KMS-11 (cell line): ENCODE measurements at regions not wholly inside any gene's neighbourhood (a gene's known extent, or its start where the extent isn't known, plus 50 kb on each side); places are given as distances from the start of the nearest gene placed in this dataset.

Source experiments
- H2AFZ ChIP-seq: fragments of 200-600 bp; sonication (generic); 2 replicates; pipeline ENCODE4 v1.6.1; 2016; ENCODE audit warnings: antibody characterized with exemption, mixed run types, low read depth
- H3K27ac ChIP-seq: fragments of 200-600 bp; sonication (generic); 2 replicates; pipeline ENCODE4 v1.6.1; 2016; ENCODE audit warnings: mild to moderate bottlenecking, mixed run types
- H3K27me3 ChIP-seq: fragments of 200-600 bp; sonication (generic); 2 replicates; pipeline ENCODE4 v1.6.1; 2017; ENCODE audit warnings: mild to moderate bottlenecking, low read depth, mixed run types, moderate library complexity; ENCODE audit not compliant: insufficient read depth
- H3K36me3 ChIP-seq: fragments of 200-600 bp; sonication (generic); 2 replicates; pipeline ENCODE4 v1.6.1; 2017; ENCODE audit warnings: mild to moderate bottlenecking, mixed run types; ENCODE audit not compliant: insufficient read depth
- H3K4me1 ChIP-seq: fragments of 200-600 bp; sonication (generic); 2 replicates; pipeline ENCODE4 v1.6.1; 2016; ENCODE audit warnings: mild to moderate bottlenecking, low read depth, mixed run types; ENCODE audit not compliant: poor library complexity, severe bottlenecking
- H3K4me2 ChIP-seq: fragments of 200-600 bp; sonication (generic); 2 replicates; pipeline ENCODE4 v1.7.0; 2016; ENCODE audit warnings: mild to moderate bottlenecking, mixed run types
- H3K4me3 ChIP-seq: fragments of 200-600 bp; sonication (generic); IDR thresholded peaks from 2 replicates; pipeline ENCODE4 v1.6.1; 2017; ENCODE audit warnings: low read depth, low read length, mixed read lengths; ENCODE audit not compliant: insufficient read depth
- H3K79me2 ChIP-seq: fragments of 200-600 bp; sonication (generic); 2 replicates; pipeline ENCODE4 v1.6.1; 2016; ENCODE audit warnings: low read depth, mixed run types; ENCODE audit not compliant: insufficient read depth
- H3K9ac ChIP-seq: fragments of 200-600 bp; sonication (generic); 2 replicates; pipeline ENCODE4 v1.6.1; 2016; ENCODE audit warnings: mild to moderate bottlenecking, mixed run types
- H4K20me1 ChIP-seq: fragments of 200-600 bp; sonication (generic); 2 replicates; pipeline ENCODE4 v1.6.1; 2016; ENCODE audit warnings: mild to moderate bottlenecking, mixed run types; ENCODE audit not compliant: insufficient read depth
- CTCF ChIP-seq: fragments of 200-600 bp; sonication (generic); conservative IDR thresholded peaks from 2 replicates; pipeline ENCODE4 v1.6.1; 2017; ENCODE audit warnings: low read depth, mild to moderate bottlenecking, antibody characterized with exemption, low read length, moderate library complexity, mixed read lengths

DNA sequence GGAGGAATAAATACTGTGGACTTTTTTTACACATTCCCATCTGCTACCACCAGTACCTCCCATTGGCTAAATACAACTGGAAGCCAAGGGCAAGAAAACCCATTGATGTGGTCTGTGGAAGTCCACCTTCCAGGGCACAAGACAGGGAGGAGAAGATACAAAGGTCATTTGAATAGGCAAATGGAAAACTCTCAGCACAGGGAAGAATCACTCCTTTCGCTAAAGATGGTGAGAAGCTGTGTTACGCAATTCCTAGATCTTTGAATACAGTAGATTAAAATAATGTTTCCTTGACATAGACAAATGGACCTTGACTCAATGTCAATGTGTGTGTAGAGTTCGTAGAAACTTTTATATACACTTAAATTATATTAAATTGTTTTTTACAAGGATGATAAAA is 70.9 kb upstream of the ERBB4 start:
- TF ChIP-seq CTCF: no peak
- Histone ChIP-seq H3K4me2 (no peak overlapping the region), H3K27me3 (no peaks in the 10 kb centered on the region), H4K20me1 (no peaks in the 10 kb centered on the region), H3K27ac (no peak overlapping the region), H3K9ac (no peak overlapping the region), H3K4me1 (no peaks in the 10 kb centered on the region), H3K79me2 (no peaks in the 10 kb centered on the region), H3K36me3 (no peaks in the 10 kb centered on the region), H3K4me3 (no peak overlapping the region), H2AFZ (no peak overlapping the region)

- Histone ChIP-seq H3K79me2 (no peaks in the 10 kb centered on the region), H2AFZ (no peak overlapping the region), H3K27ac (no peak overlapping the region), H4K20me1 (no peaks in the 10 kb centered on the region), H3K9ac (no peak overlapping the region), H3K4me3 (no peak overlapping the region), H3K27me3 (no peaks in the 10 kb centered on the region), H3K4me2 (no peak overlapping the region), H3K4me1 (peaks cover 8% of the 10 kb centered on the region), H3K36me3 (no peaks in the 10 kb centered on the region)
- no peak for TF ChIP-seq CTCF
Measured at GRCh38 chr2:212607080-212607479, 68.5 kb upstream of the ERBB4 start.

- H3K4me2 ChIP-seq: no peak overlapping the region
- H3K79me2 ChIP-seq: no peaks in the 10 kb centered on the region
- H2AFZ ChIP-seq: no peak overlapping the region
- H3K9ac ChIP-seq: no peak overlapping the region
- H4K20me1 ChIP-seq: no peaks in the 10 kb centered on the region
- H3K4me1 ChIP-seq: peaks cover 17% of the 10 kb centered on the region
- H3K27me3 ChIP-seq: no peaks in the 10 kb centered on the region
- H3K36me3 ChIP-seq: no peaks in the 10 kb centered on the region
- H3K4me3 ChIP-seq: no peak overlapping the region
- no peak for TF ChIP-seq CTCF
- no peak overlapping the region for H3K27ac ChIP-seq
Measured at GRCh38 chr2:212606232-212606631, 67.6 kb upstream of the ERBB4 start.

DNA sequence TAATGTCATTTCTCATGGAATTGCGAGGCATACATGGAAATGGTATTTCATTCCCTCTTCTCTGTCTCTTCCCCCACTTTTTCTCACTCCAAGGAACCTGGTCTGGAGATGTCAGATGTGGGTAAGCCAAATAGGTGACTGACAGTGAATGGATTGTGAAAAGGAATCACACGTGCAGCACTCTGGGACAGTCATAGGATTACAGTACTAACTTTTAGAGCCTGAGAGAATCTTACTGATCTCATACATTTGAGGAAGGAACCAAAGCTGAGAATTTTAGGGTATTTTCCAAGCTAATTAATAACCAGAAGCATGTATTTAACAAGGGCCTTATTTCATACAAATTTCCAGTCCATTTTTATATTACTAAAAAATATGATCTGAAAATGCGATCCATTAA is 58.1 kb upstream of the ERBB4 start:
- peaks cover 26% of the 10 kb centered on the region for H3K4me1 ChIP-seq
- H3K27ac ChIP-seq: no peak overlapping the region
- H3K36me3 ChIP-seq: no peaks in the 10 kb centered on the region
- no peaks in the 10 kb centered on the region for H4K20me1 ChIP-seq
- no peak overlapping the region for H3K9ac ChIP-seq
- no peak for TF ChIP-seq CTCF
- H3K4me3 ChIP-seq: no peak overlapping the region
- no peaks in the 10 kb centered on the region for H3K79me2 ChIP-seq
- no peaks in the 10 kb centered on the region for H3K27me3 ChIP-seq
- H2AFZ ChIP-seq: no peak overlapping the region
- H3K4me2 ChIP-seq: no peak overlapping the region

- Histone ChIP-seq H3K27ac (no peak overlapping the region), H3K4me1 (peaks cover 22% of the 10 kb centered on the region), H4K20me1 (no peaks in the 10 kb centered on the region), H3K4me2 (no peak overlapping the region), H3K4me3 (no peak overlapping the region), H2AFZ (no peak overlapping the region), H3K36me3 (no peaks in the 10 kb centered on the region), H3K27me3 (no peaks in the 10 kb centered on the region), H3K79me2 (no peaks in the 10 kb centered on the region), H3K9ac (no peak overlapping the region)
- TF ChIP-seq CTCF: no peak
Measured at GRCh38 chr2:212596276-212596675, 57.7 kb upstream of the ERBB4 start.
